ENCODE measurements at regions not wholly inside any gene's neighbourhood (a gene's known extent, or its start where the extent isn't known, plus 50 kb on each side); places are given as distances from the start of the nearest gene placed in this dataset.

GRCh38 chr7:41257660-41258059 lies 445.2 kb downstream of the INHBA start:
- Histone ChIP-seq H2AK5ac (ENCODE audit: low read depth, low read length) (no peak overlapping the region), H2BK5ac (ENCODE audit: low read depth, low read length) (no peak overlapping the region), H3K14ac (ENCODE audit: insufficient read length) (no peak overlapping the region), H3K79me2 (ENCODE audit: control insufficient read depth in 1 of 2, insufficient read depth in 2 of 2, low read length in 2 of 2) (no peaks in the 10 kb centered on the region), H4K91ac (replicated peaks; ENCODE audit: insufficient read length, low read length) (no peak overlapping the region), H4K5ac (ENCODE audit: insufficient read length, low read depth, low read length) (no peak overlapping the region), H3K23ac (ENCODE audit: insufficient read length) (no peak overlapping the region), H3K9me3 (ENCODE audit: insufficient read depth in 2 of 2, low read depth in 1 of 2, low read length in 1 of 2) (no peaks in the 10 kb centered on the region), H3K4me3 (ENCODE audit: extremely low read depth in 1 of 4, insufficient read depth in 2 of 4, low read depth in 3 of 4, low read length in 4 of 4) (no peak overlapping the region), H3K4me1 (replicated peaks in 1 of 4; ENCODE audit: control insufficient read depth in 3 of 4, insufficient read depth in 4 of 4, low read length in 3 of 4) (no peaks in the 10 kb centered on the region), H3K23me2 (ENCODE audit: low read depth, low read length) (no peaks in the 10 kb centered on the region; the same call in 1 of the 2 replicates), H3K9ac (replicated peaks in 1 of 4; ENCODE audit: extremely low read depth in 1 of 4, low read depth in 3 of 4, low read length in 3 of 4) (no peak overlapping the region), H4K20me1 (replicated peaks in 1 of 2; ENCODE audit: control insufficient read depth in 1 of 2, insufficient read depth in 2 of 2, low read length in 2 of 2) (no peaks in the 10 kb centered on the region), H3K27me3 (replicated peaks in 1 of 4; ENCODE audit: control insufficient read depth in 3 of 4, extremely low read depth in 1 of 4, insufficient read depth in 3 of 4, low read length in 3 of 4) (no peaks in the 10 kb centered on the region), H2BK15ac (ENCODE audit: low read length) (no peak overlapping the region), H2BK120ac (replicated peaks; ENCODE audit: low read depth, low read length) (no peak overlapping the region), H2BK20ac (ENCODE audit: low read length) (no peak overlapping the region), H2AFZ (ENCODE audit: low read length) (no peak overlapping the region), H3K18ac (ENCODE audit: extremely low read depth, low read length) (no peak overlapping the region), H3K56ac (replicated peaks; ENCODE audit: insufficient read length, low read depth, low read length) (no peak overlapping the region), H3K27ac (ENCODE audit: low read depth, low read length) (no peak overlapping the region), H3K36me3 (ENCODE audit: control insufficient read depth in 2 of 4, insufficient read depth in 4 of 4, low read length in 3 of 4) (no peaks in the 10 kb centered on the region), H2BK12ac (ENCODE audit: low read depth, low read length) (no peak overlapping the region), H3K79me1 (ENCODE audit: low read depth, low read length) (no peaks in the 10 kb centered on the region), H3K4me2 (ENCODE audit: insufficient read depth in 1 of 2, low read depth in 2 of 2, low read length in 2 of 2) (no peak overlapping the region), H4K8ac (ENCODE audit: extremely low read depth, insufficient read depth, low read length) (no peak overlapping the region), H3K4ac (replicated peaks; ENCODE audit: insufficient read length, low read depth, low read length) (no peak overlapping the region)
- ChIA-PET CTCF (ENCODE audit: partially characterized antibody) (no interaction called here), POLR2A (ENCODE audit: partially characterized antibody) (no interaction called here)
- 90% methylated on average over 4 of the region's 4 CpGs; no CpG with 5 or more reads in 1 of the 2 experiments for WGBS, 2 experiments (ENCODE audit: extremely low coverage in 1 of 2, insufficient coverage in 1 of 2, insufficient read length in 1 of 2, insufficient replicate concordance in 2 of 2, low coverage in 1 of 2, low lambda C conversion rate in 2 of 2, missing lambda C conversion rate in 1 of 2)
- no peak for DNase-seq (ENCODE audit: low read depth in 1 of 2, low spot score in 2 of 2)
- FAIRE-seq: no peak
- no peak for TF ChIP-seq POU5F1 (IDR thresholded peaks at IDR 0.05; ENCODE audit: low read depth, low read length)
- TF ChIP-seq TAF1 (IDR thresholded peaks at IDR 0.05; ENCODE audit: low read depth, low read length): no peak
- no peak for TF ChIP-seq JUN (IDR thresholded peaks at IDR 0.05; ENCODE audit: low read depth, low read length)
- TF ChIP-seq KDM1A (IDR thresholded peaks at IDR 0.05; ENCODE audit: borderline replicate concordance, low read length): no peak
- no peak for TF ChIP-seq SIN3A (conservative IDR thresholded peaks at IDR 0.05 in 1 of 2, IDR thresholded peaks at IDR 0.05 in 1 of 2; ENCODE audit: low read depth in 1 of 2, low read length in 2 of 2)
- no peak for TF ChIP-seq RFX5 (IDR thresholded peaks at IDR 0.05; ENCODE audit: borderline replicate concordance, low read depth, low read length)
- no peak for TF ChIP-seq SUZ12 (IDR thresholded peaks at IDR 0.05; ENCODE audit: low read length)
- TF ChIP-seq MAX (IDR thresholded peaks at IDR 0.05): no peak
- TF ChIP-seq RNF2 (IDR thresholded peaks at IDR 0.05; ENCODE audit: borderline replicate concordance, low read depth, low read length, missing control alignments, poor library complexity, severe bottlenecking): no peak
- TF ChIP-seq RAD21 (IDR thresholded peaks at IDR 0.05 in 1 of 2, conservative IDR thresholded peaks at IDR 0.05 in 1 of 2; ENCODE audit: low read depth in 2 of 2, low read length in 2 of 2): no peak
- TF ChIP-seq SP4 (IDR thresholded peaks at IDR 0.05; ENCODE audit: low read length): no peak
- no peak for TF ChIP-seq BCL11A (IDR thresholded peaks at IDR 0.05; ENCODE audit: low read depth in 2 of 2, low read length in 2 of 2)
- no peak for TF ChIP-seq POLR2A (IDR thresholded peaks at IDR 0.05; ENCODE audit: control extremely low read depth in 1 of 2, low read depth in 2 of 2, low read length in 2 of 2)
- no peak for TF ChIP-seq CHD2 (IDR thresholded peaks at IDR 0.05; ENCODE audit: low read length)
